ENCODE measurements at regions not wholly inside any gene's neighbourhood (a gene's known extent, or its start where the extent isn't known, plus 50 kb on each side); places are given as distances from the start of the nearest gene placed in this dataset.

- TF ChIP-seq CTCF (IDR thresholded peaks at IDR 0.05) (no peak), MAX (IDR thresholded peaks at IDR 0.05; ENCODE audit: low read depth) (no peak), EP300 (IDR thresholded peaks at IDR 0.05; ENCODE audit: borderline replicate concordance in 1 of 2, low read depth in 1 of 2, low read length in 1 of 2) (no peak), MXI1 (IDR thresholded peaks at IDR 0.05; ENCODE audit: low read depth, low read length) (no peak), SIN3A (IDR thresholded peaks at IDR 0.05; ENCODE audit: borderline replicate concordance, low read depth, low read length) (no peak)
These were observed 50.6 kb upstream of the DCC start for GRCh38 chr18:52289392-52289791.

All from SK-N-SH (cell line).